Kidney epithelial cell (primary cell): ENCODE measurements at regions not wholly inside any gene's neighbourhood (a gene's known extent, or its start where the extent isn't known, plus 50 kb on each side); places are given as distances from the start of the nearest gene placed in this dataset.
A peak's percentile ranks its signal among the peaks of the same experiment; 100 is the strongest.

ENCODE experiments used
- DNase-seq: peaks from one replicate; pipeline ENCODE4 v3.0.0-alpha.2; 2010; ENCODE audit warnings: low read depth
- H3K27me3 ChIP-seq: 2 replicates; pipeline ENCODE4 v1.6.0; 2011; ENCODE audit warnings: low read length; ENCODE audit not compliant: control insufficient read depth, insufficient read depth
- H3K36me3 ChIP-seq: 2 replicates; pipeline ENCODE4 v1.5.1; 2011; ENCODE audit warnings: low read length; ENCODE audit not compliant: control insufficient read depth, insufficient read depth
- H3K4me3 ChIP-seq: 2 replicates; pipeline ENCODE4 v1.5.1; 2011; ENCODE audit warnings: low read depth, mild to moderate bottlenecking, control low read depth, low read length
- CTCF ChIP-seq: IDR thresholded peaks from 2 replicates; pipeline ENCODE4 v1.5.1; 2011; ENCODE audit warnings: mild to moderate bottlenecking, moderate library complexity, low read length, control low read depth, inconsistent platforms; ENCODE audit not compliant: insufficient read depth, poor library complexity, severe bottlenecking

GRCh38 chr6:2361195-2361594 lies 115.8 kb upstream of the GMDS start:
- no peak for DNase-seq
- Histone ChIP-seq H3K27me3 (no peaks in the 10 kb centered on the region), H3K4me3 (no peak overlapping the region), H3K36me3 (no peaks in the 10 kb centered on the region)
- TF ChIP-seq CTCF: no peak

- Histone ChIP-seq H3K4me3 (no peak overlapping the region), H3K27me3 (no peaks in the 10 kb centered on the region), H3K36me3 (no peaks in the 10 kb centered on the region)
- DNase-seq: no peak
- no peak for TF ChIP-seq CTCF
Measured at GRCh38 chr6:2360716-2361115, 115.3 kb upstream of the GMDS start.

GRCh38 chr6:2360126-2360525 lies 114.7 kb upstream of the GMDS start:
- Histone ChIP-seq H3K4me3 (no peak overlapping the region), H3K27me3 (no peaks in the 10 kb centered on the region), H3K36me3 (no peaks in the 10 kb centered on the region)
- no peak for DNase-seq
- no peak for TF ChIP-seq CTCF

GRCh38 chr6:2355150-2355549 lies 109.7 kb upstream of the GMDS start:
- no peaks in the 10 kb centered on the region for H3K27me3 ChIP-seq
- no peaks in the 10 kb centered on the region for H3K36me3 ChIP-seq
- no peak for TF ChIP-seq CTCF
- DNase-seq: no peak
- H3K4me3 ChIP-seq: no peak overlapping the region

DNA sequence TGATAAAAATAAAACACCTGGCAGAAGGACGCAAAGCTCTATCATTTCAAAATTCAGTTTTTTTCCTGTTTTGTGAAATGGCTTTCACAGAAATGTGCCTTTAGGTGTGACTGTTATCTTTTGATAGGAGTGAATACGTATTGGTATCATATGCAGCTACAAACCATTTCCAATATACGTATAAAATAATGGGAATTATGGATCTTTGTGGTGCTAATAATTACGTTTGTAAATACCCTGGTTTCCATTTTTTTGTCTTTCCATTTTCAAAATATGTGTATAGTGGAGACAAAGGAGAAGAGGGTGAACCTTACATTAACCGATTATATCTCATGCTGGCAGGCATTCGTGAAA lies 108.7 kb upstream of the GMDS start:
- H3K27me3 ChIP-seq: no peaks in the 10 kb centered on the region
- no peaks in the 10 kb centered on the region for H3K36me3 ChIP-seq
- TF ChIP-seq CTCF: no peak
- no peak for DNase-seq
- no peak overlapping the region for H3K4me3 ChIP-seq

DNA sequence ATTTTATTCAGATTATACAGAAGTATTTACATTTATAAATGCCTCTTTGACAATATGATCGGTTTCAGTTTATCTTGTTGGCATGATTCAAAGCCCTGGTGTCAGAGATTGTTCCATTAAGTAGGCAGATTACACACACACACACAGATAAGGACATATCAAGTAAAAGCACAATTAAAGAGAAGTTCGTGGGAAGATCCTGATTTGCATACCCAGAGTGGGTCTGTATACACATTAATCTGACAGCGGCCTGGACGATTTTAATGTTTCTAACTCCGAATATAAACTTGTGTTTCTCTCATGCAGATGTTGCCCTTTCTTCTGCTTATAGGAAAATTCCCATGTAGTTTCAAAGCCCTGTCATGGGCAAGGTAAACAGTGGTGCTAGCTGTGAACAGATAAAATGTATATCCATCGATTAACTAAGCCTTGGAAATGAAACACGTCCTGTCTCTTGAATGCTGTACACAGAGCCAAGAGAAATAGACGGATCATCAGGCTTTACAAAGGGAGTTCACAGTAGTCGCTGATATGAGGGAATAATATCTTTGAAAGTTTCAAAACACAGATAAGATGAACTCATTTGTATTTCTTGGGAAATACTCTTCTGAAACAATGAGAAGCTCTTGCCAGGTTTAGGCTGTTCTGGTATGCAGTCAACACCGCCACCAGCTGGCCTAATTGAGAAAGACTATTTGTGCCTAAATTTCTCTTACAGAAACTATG lies 108.2 kb upstream of the GMDS start:
- Histone ChIP-seq H3K36me3 (no peaks in the 10 kb centered on the region), H3K4me3 (no peak overlapping the region)
- no peak for DNase-seq

More for the DNA sequence above, 108.2 kb upstream of the GMDS start:
- peak; percentile 74 for TF ChIP-seq CTCF
- no peaks in the 10 kb centered on the region for H3K27me3 ChIP-seq
